CD4-positive, alpha-beta T cell treated with Interleukin-15 for 4 hours (primary cell): ENCODE measurements at regions not wholly inside any gene's neighbourhood (a gene's known extent, or its start where the extent isn't known, plus 50 kb on each side); places are given as distances from the start of the nearest gene placed in this dataset.
"Not testable (repeated sequence)": the region's sequence is repeated elsewhere in the genome, so short reads cannot be mapped to it uniquely, and the experiment has no call there.

Experiments used
- DNase-seq: peaks from one replicate; pipeline ENCODE4 v3.0.0-alpha.2; 2020; ENCODE audit warnings: low spot score

- not testable (repeated sequence) for DNase-seq
Observed at GRCh38 chr5:128735656-128736055, 197.6 kb upstream of the FBN2 start.

GRCh38 chr5:128736553-128736952 is 198.5 kb upstream of the FBN2 start:
- DNase-seq = no peak

GRCh38 chr5:128749136-128749898 is 211.3 kb upstream of the FBN2 start:
- DNase-seq = no peak

- no peak for DNase-seq
Observed at GRCh38 chr5:128750155-128750554, 212.1 kb upstream of the FBN2 start.

GRCh38 chr5:128757196-128757959 is 207.9 kb upstream of the SLC27A6 start:
- DNase-seq = no peak

- DNase-seq = no peak
Observed at GRCh38 chr5:128762661-128763306, 202.5 kb upstream of the SLC27A6 start.

- DNase-seq = no peak
Observed at GRCh38 chr5:128763321-128763720, 202.0 kb upstream of the SLC27A6 start.

- no peak for DNase-seq
Observed at GRCh38 chr5:128764601-128765310, 200.5 kb upstream of the SLC27A6 start.

- no peak for DNase-seq
Observed at GRCh38 chr5:128765448-128766061, 199.7 kb upstream of the SLC27A6 start.

GRCh38 chr5:128766406-128766805 is 198.9 kb upstream of the SLC27A6 start:
- DNase-seq = no peak

- DNase-seq = no peak
Observed at GRCh38 chr5:128770907-128771306, 194.4 kb upstream of the SLC27A6 start.

- DNase-seq = no peak
Observed at GRCh38 chr5:128772356-128772755, 192.9 kb upstream of the SLC27A6 start.

GRCh38 chr5:128773378-128773777 is 191.9 kb upstream of the SLC27A6 start:
- DNase-seq = no peak

GRCh38 chr5:128774605-128775004 is 190.7 kb upstream of the SLC27A6 start:
- no peak for DNase-seq

- DNase-seq = no peak
Observed at GRCh38 chr5:128775558-128775957, 189.7 kb upstream of the SLC27A6 start.

GRCh38 chr5:128777052-128777451 is 188.2 kb upstream of the SLC27A6 start:
- no peak for DNase-seq

- DNase-seq = no peak
Observed at GRCh38 chr5:128778474-128778873, 186.8 kb upstream of the SLC27A6 start.

GRCh38 chr5:128782446-128782845 is 182.8 kb upstream of the SLC27A6 start:
- DNase-seq = no peak

GRCh38 chr5:128784726-128785125 is 180.6 kb upstream of the SLC27A6 start:
- DNase-seq = no peak

GRCh38 chr5:128791312-128791711 is 174.0 kb upstream of the SLC27A6 start:
- DNase-seq = no peak

GRCh38 chr5:128796506-128796905 is 168.8 kb upstream of the SLC27A6 start:
- DNase-seq = no peak

GRCh38 chr5:128798871-128799270 is 166.4 kb upstream of the SLC27A6 start:
- DNase-seq = no peak
